ENCODE measurements at regions not wholly inside any gene's neighbourhood (a gene's known extent, or its start where the extent isn't known, plus 50 kb on each side); places are given as distances from the start of the nearest gene placed in this dataset.

DNA sequence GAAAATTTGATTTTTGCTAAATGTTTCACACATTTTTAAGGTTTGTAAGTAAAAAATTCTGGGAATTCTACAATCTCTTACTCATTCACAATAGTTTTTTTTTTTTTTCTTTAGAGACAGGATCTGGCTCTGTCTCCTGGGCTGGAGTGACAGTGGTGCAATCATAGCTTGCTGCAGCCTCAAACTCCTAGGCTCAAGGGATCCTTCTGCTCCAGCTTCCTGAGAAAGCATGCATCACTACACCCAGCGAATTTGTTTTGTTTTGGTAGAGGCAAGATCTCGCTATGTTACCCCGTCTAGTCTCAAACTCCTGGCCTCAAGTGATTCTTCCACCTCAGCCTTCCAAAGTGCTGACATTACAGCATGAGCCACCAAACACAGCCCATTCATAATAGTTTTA is 232.8 kb downstream of the GJA1 start:
- TF ChIP-seq POLR2A (IDR thresholded peaks at IDR 0.05; ENCODE audit: low read length) (no peak), GATA1 (IDR thresholded peaks at IDR 0.05; ENCODE audit: low read depth, low read length) (no peak)

All from erythroblast (primary cell).